ENCODE measurements at regions not wholly inside any gene's neighbourhood (a gene's known extent, or its start where the extent isn't known, plus 50 kb on each side); places are given as distances from the start of the nearest gene placed in this dataset.

DNA sequence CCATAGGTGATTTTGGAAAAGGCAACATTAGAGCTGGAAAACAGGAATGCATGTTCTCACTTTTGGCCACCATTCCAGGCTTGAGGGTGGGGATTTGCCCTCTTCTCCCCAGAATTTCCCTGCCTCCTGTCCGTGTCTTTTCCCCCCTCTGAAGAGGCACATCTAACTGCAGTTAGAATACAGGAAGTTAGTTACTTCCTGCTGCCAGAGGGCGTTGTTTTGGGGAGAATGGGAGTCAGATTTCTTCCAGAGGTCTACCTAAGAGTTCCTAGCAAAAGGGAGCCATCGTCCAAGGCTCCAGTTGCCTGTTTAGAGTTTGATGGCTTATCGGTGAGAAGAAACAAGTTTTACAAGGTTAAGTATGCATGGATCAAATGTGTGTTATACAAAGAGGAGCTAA lies 112.8 kb upstream of the IGF1 start:
- H3K4me1 ChIP-seq, result no peaks in the 10 kb centered on the region
- no peak for DNase-seq (ENCODE audit: extremely low spot score)
- H3K27me3 ChIP-seq, result no peaks in the 10 kb centered on the region
- no peak for TF ChIP-seq POLR2A (IDR thresholded peaks at IDR 0.05; ENCODE audit: low read depth)
- TF ChIP-seq EP300 (IDR thresholded peaks at IDR 0.05), result no peak
- TF ChIP-seq, protein P1, sequence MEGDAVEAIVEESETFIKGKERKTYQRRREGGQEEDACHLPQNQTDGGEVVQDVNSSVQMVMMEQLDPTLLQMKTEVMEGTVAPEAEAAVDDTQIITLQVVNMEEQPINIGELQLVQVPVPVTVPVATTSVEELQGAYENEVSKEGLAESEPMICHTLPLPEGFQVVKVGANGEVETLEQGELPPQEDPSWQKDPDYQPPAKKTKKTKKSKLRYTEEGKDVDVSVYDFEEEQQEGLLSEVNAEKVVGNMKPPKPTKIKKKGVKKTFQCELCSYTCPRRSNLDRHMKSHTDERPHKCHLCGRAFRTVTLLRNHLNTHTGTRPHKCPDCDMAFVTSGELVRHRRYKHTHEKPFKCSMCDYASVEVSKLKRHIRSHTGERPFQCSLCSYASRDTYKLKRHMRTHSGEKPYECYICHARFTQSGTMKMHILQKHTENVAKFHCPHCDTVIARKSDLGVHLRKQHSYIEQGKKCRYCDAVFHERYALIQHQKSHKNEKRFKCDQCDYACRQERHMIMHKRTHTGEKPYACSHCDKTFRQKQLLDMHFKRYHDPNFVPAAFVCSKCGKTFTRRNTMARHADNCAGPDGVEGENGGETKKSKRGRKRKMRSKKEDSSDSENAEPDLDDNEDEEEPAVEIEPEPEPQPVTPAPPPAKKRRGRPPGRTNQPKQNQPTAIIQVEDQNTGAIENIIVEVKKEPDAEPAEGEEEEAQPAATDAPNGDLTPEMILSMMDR (IDR thresholded peaks at IDR 0.05), result no peak
- TF ChIP-seq POLR2AphosphoS5 (IDR thresholded peaks at IDR 0.05), result no peak
- H3K36me3 ChIP-seq, result no peaks in the 10 kb centered on the region
- no peak overlapping the region for H3K4me3 ChIP-seq
- no peak overlapping the region for H3K27ac ChIP-seq (replicated peaks in 1 of 4)
- no peaks in the 10 kb centered on the region for H3K9me3 ChIP-seq
- WGBS, result 65% methylated on average over 4 of the region's 4 CpGs
- intact Hi-C loops (cut with DNase I), result no loop called here

DNA sequence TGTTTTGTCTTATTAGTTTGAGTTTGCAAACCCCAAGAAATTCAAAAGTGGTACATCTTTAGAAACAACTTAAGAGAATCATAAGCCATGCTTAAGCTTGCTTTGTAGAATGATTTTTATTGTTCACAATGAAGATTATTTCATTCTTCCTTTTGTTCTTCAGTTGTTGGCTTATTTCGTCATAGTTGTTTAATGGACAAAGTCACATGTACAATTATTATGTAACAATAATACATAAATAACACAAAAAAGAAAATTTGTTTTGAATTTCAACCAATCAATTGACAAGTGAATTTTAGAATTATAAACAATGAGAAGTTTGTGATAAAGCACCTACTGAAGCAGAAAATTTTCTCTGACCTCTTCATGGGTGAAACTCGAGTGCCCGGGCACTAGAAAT lies 111.8 kb upstream of the IGF1 start:
- DNase-seq (ENCODE audit: extremely low spot score), result no peak
- 83% methylated on average over 3 of the region's 3 CpGs for WGBS
- Histone ChIP-seq H3K27me3 (no peaks in the 10 kb centered on the region), H3K4me1 (no peaks in the 10 kb centered on the region), H3K4me3 (no peak overlapping the region), H3K27ac (replicated peaks in 1 of 4) (no peak overlapping the region), H3K9me3 (no peaks in the 10 kb centered on the region), H3K36me3 (no peaks in the 10 kb centered on the region)
- TF ChIP-seq, protein P1 (IDR thresholded peaks at IDR 0.05), result no peak
- TF ChIP-seq POLR2AphosphoS5 (IDR thresholded peaks at IDR 0.05) (no peak), POLR2A (IDR thresholded peaks at IDR 0.05; ENCODE audit: low read depth) (no peak), EP300 (IDR thresholded peaks at IDR 0.05) (no peak)
- intact Hi-C loops (cut with DNase I), result no loop called here

DNA sequence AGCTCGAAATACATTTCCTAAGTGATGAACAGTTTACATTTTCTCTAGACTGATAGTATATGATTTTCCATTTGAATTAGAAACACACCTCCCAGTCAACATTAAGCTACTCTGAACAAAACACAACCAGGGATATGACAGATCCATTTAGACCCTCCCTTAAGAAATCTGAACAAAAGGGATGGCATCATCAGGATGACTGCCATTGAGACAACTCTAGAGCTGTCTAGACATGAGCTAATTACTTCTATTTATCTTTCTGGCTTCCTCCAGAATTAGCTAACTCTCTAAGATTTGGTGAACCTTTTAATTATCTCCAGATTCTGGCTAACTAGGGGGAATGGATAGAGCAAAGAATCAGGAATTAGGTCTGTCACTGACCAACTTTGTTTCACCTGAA lies 92.9 kb upstream of the IGF1 start:
- intact Hi-C loops (cut with DNase I), result no loop called here
- 76% methylated on average over 1 of the region's 1 CpG for WGBS
- no peak for TF ChIP-seq POLR2A (IDR thresholded peaks at IDR 0.05; ENCODE audit: low read depth)
- TF ChIP-seq EP300 (IDR thresholded peaks at IDR 0.05), result no peak
- TF ChIP-seq, protein P1 (IDR thresholded peaks at IDR 0.05), result no peak
- no peak for TF ChIP-seq POLR2AphosphoS5 (IDR thresholded peaks at IDR 0.05)

DNA sequence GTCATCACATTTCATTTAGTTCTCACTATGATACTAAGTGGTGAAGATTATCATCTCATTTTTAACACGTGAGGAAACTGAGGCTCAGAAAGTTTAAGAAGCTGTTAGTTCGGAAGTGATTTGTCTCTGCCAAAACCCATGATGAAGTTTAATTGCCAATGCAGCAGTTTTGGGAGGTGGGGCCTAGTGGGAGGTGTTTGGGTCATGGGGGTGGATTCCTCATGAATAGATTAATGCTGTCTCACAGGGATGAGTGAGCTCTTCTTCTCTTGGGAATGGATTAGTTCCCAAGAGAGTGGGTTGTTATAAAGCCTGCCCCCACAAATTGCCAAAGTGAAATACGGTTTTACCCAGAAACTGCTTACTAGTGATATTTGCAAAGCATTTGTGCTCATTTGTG lies 91.5 kb upstream of the IGF1 start:
- no peak overlapping the region for H3K4me3 ChIP-seq
- no peaks in the 10 kb centered on the region for H3K27me3 ChIP-seq
- H3K9me3 ChIP-seq, result no peaks in the 10 kb centered on the region
- TF ChIP-seq, protein P1 (IDR thresholded peaks at IDR 0.05), result no peak
- no peak for TF ChIP-seq POLR2AphosphoS5 (IDR thresholded peaks at IDR 0.05)
- no peak for TF ChIP-seq POLR2A (IDR thresholded peaks at IDR 0.05; ENCODE audit: low read depth)
- TF ChIP-seq EP300 (IDR thresholded peaks at IDR 0.05), result no peak
- no peaks in the 10 kb centered on the region for H3K36me3 ChIP-seq
- intact Hi-C loops (cut with DNase I), result no loop called here
- WGBS, result 88% methylated on average over 3 of the region's 3 CpGs
- H3K27ac ChIP-seq (replicated peaks in 1 of 4), result no peak overlapping the region
- H3K4me1 ChIP-seq, result no peaks in the 10 kb centered on the region
- no peak for DNase-seq (ENCODE audit: extremely low spot score)

More for the DNA sequence above, 92.9 kb upstream of the IGF1 start:
- H3K27me3 ChIP-seq, result no peaks in the 10 kb centered on the region
- H3K4me1 ChIP-seq, result no peaks in the 10 kb centered on the region
- DNase-seq (ENCODE audit: extremely low spot score), result no peak
- no peak overlapping the region for H3K4me3 ChIP-seq
- H3K27ac ChIP-seq (replicated peaks in 1 of 4), result no peak overlapping the region
- no peaks in the 10 kb centered on the region for H3K36me3 ChIP-seq
- no peaks in the 10 kb centered on the region for H3K9me3 ChIP-seq

DNA sequence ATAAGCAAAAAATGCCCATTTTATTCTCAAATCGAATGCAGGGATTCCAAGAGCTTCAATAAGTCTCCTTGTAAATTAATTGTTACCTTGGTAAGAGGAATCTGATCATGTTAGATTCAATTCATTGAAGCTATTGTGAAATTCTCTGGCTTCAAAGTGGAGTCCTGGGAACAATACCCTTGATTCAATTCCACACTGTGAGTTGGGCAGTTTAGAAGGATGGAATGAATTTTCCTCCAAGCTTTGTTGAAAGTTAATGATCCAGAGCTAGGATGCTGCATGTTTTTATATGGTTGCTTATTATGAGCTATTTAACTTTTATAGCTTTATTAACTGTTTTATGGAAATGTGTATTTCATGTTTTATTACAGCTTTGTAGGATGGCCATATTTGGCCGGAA lies 89.9 kb upstream of the IGF1 start:
- peaks cover 0 to 5% (median 0%) of the 10 kb centered on the region in 4 donors for H3K9me3 ChIP-seq
- 95% methylated on average over 2 of the region's 2 CpGs for WGBS

More for the DNA sequence above, 89.9 kb upstream of the IGF1 start:
- no peak overlapping the region for H3K4me3 ChIP-seq
- no peaks in the 10 kb centered on the region for H3K27me3 ChIP-seq
- no peak for DNase-seq (ENCODE audit: extremely low spot score)
- no peaks in the 10 kb centered on the region for H3K36me3 ChIP-seq
- no peak for TF ChIP-seq EP300 (IDR thresholded peaks at IDR 0.05)
- TF ChIP-seq POLR2A (IDR thresholded peaks at IDR 0.05; ENCODE audit: low read depth), result no peak
- TF ChIP-seq, protein P1 (IDR thresholded peaks at IDR 0.05), result no peak
- TF ChIP-seq POLR2AphosphoS5 (IDR thresholded peaks at IDR 0.05), result no peak
- no peaks in the 10 kb centered on the region for H3K4me1 ChIP-seq
- intact Hi-C loops (cut with DNase I), result no loop called here
- no peak overlapping the region for H3K27ac ChIP-seq (replicated peaks in 1 of 4)
